HepG2 (cell line): ENCODE measurements at regions not wholly inside any gene's neighbourhood (a gene's known extent, or its start where the extent isn't known, plus 50 kb on each side); places are given as distances from the start of the nearest gene placed in this dataset.

Experiments
- CTCF ChIP-seq: sonication (generic); formaldehyde crosslinking; IDR thresholded peaks from 2 replicates; pipeline ENCODE4 v1.5.0; 2020; ENCODE audit warnings: mild to moderate bottlenecking, missing genetic modification reagents, moderate library complexity
- ESRRA ChIP-seq: sonication (generic); formaldehyde crosslinking; IDR thresholded peaks from 2 replicates; pipeline ENCODE4 v1.5.1; 2020; ENCODE audit warnings: mild to moderate bottlenecking, low read depth, missing genetic modification reagents
- KDM1A ChIP-seq: IDR thresholded peaks from 2 replicates; pipeline ENCODE4 v1.6.1; 2016; ENCODE audit warnings: missing compliant biosample characterization
- MAX ChIP-seq: IDR thresholded peaks from 2 replicates; pipeline ENCODE4 v1.6.1; 2012; ENCODE audit warnings: inconsistent platforms
- MLXIP ChIP-seq: sonication (generic); formaldehyde crosslinking; IDR thresholded peaks from 2 replicates; pipeline ENCODE4 v1.9.0; 2021; ENCODE audit warnings: missing genetic modification reagents, borderline replicate concordance
- RAD51 ChIP-seq: fragments of 450-650 bp; IDR thresholded peaks from 2 replicates; pipeline ENCODE4 v1.6.1; 2016; ENCODE audit warnings: borderline replicate concordance
- ZNF263 ChIP-seq: sonication (generic); formaldehyde crosslinking; IDR thresholded peaks from 2 replicates; pipeline ENCODE4 v1.4.0; 2020; ENCODE audit warnings: missing genetic modification reagents
- ZNF274 ChIP-seq: sonication (generic); formaldehyde crosslinking; IDR thresholded peaks from 2 replicates; pipeline ENCODE4 v1.5.1; 2020; ENCODE audit warnings: mild to moderate bottlenecking, missing genetic modification reagents
- ZNF572 ChIP-seq: sonication (generic); formaldehyde crosslinking; IDR thresholded peaks from 2 replicates; pipeline ENCODE4 v1.5.1; 2020; ENCODE audit warnings: mild to moderate bottlenecking, missing genetic modification reagents

- no peak for TF ChIP-seq ZNF274 (CRISPR knock-in tag)
- TF ChIP-seq CTCF (CRISPR knock-in tag), result no peak
- no peak for TF ChIP-seq MLXIP
- no peak for TF ChIP-seq ZNF263 (CRISPR knock-in tag)
- no peak for TF ChIP-seq RAD51
- no peak for TF ChIP-seq ZNF572 (CRISPR knock-in tag)
- TF ChIP-seq MAX, result no peak
- no peak for TF ChIP-seq KDM1A (CRISPR knock-in tag)
- TF ChIP-seq ESRRA (CRISPR knock-in tag), result no peak
Observed at GRCh38 chr3:147572970-147573340, 163.8 kb downstream of the ZIC1 start.
